Lower lobe of right lung (tissue), 2 donors: ENCODE measurements at regions not wholly inside any gene's neighbourhood (a gene's known extent, or its start where the extent isn't known, plus 50 kb on each side); places are given as distances from the start of the nearest gene placed in this dataset.
A peak's percentile ranks its signal among the peaks of the same experiment; 100 is the strongest.

ENCODE experiments used
- ATAC-seq, 2 donors: fragments of 200-7000 bp; cut with Tn5 transposase; one replicate each; pipeline ENCODE4 v1.9.1; 2020 to 2022; ENCODE audit warnings: mild to moderate bottlenecking in 2 of 2, moderate library complexity in 2 of 2
- DNase-seq: peaks from one replicate; pipeline ENCODE4 v3.0.0-alpha.2; 2020
- H3K27ac ChIP-seq: fragments of 200-600 bp; one replicate; pipeline ENCODE4 v1.8.0; 2022
- H3K27me3 ChIP-seq: fragments of 200-600 bp; one replicate; pipeline ENCODE4 v1.8.0; 2022; ENCODE audit warnings: low read depth
- H3K36me3 ChIP-seq: fragments of 200-600 bp; one replicate; pipeline ENCODE4 v1.8.0; 2022; ENCODE audit warnings: mild to moderate bottlenecking
- H3K4me1 ChIP-seq: fragments of 200-600 bp; one replicate; pipeline ENCODE4 v1.8.0; 2022
- H3K4me3 ChIP-seq: fragments of 200-600 bp; one replicate; pipeline ENCODE4 v1.8.0; 2022; ENCODE audit warnings: mild to moderate bottlenecking
- H3K9me3 ChIP-seq: fragments of 200-600 bp; one replicate; pipeline ENCODE4 v1.8.0; 2022
- CTCF ChIP-seq: fragments of 200-600 bp; IDR thresholded peaks from one replicate; pipeline ENCODE4 v1.8.0; 2022; ENCODE audit warnings: antibody characterized with exemption, mild to moderate bottlenecking
- intact Hi-C: fragments of 100-400 bp; cut with DNase I; formaldehyde crosslinking; loops from one replicate; pipeline ENCODE4 v1.11.0; 2022
- donor health status: DM: no; HTN: yes; CAD: no; lungs with severe emphysema.

DNA sequence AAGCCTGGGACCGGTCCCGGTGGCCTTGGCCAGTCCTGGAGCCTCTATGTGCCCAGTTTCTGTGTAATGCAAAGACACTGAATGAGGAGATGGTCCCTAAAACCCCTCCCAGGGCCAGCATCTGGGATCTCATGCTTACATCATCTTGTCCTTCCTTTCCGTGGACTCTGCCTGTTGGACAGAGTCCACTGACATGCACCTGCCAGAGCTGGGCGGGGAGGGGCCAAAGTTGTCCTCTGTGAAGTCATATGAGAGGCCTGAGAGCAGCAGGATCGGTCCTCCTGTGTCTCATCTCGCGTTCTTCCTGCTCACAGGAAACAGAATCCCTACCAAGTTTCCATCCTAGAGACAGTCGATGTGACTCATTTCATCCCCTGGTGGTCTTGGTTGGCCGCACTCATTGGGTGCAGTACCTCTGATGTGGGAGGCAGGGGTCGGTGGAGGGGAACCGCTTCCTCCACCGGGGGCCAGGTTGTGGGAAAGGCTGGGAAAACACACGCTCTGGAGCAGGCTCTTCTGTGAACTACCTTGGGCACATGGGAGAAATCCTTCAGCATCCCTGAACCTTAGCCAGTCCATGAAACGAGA lies 389.6 kb upstream of the PODXL start:
- Histone ChIP-seq H3K4me3 (no peak overlapping the region), H3K27me3 (peaks cover 24% of the 10 kb centered on the region), H3K9me3 (no peaks in the 10 kb centered on the region), H3K4me1 (peaks cover 6% of the 10 kb centered on the region), H3K27ac (no peak overlapping the region), H3K36me3 (no peaks in the 10 kb centered on the region)
- TF ChIP-seq CTCF = no peak
- DNase-seq = no peak
- intact Hi-C loops = no loop called here
- no peak for ATAC-seq

GRCh38 chr7:131945313-131945911 lies 389.0 kb upstream of the PODXL start:
- Histone ChIP-seq H3K4me3 (peak overlapping the region; percentile 11), H3K9me3 (no peaks in the 10 kb centered on the region), H3K27ac (no peak overlapping the region), H3K36me3 (no peaks in the 10 kb centered on the region), H3K27me3 (peaks cover 24% of the 10 kb centered on the region), H3K4me1 (peaks cover 6% of the 10 kb centered on the region)
- ATAC-seq (peak; percentile 62 to 65), DNase-seq (peak; percentile 51)
- intact Hi-C loops = no loop called here
- TF ChIP-seq CTCF = peak; percentile 75

DNA sequence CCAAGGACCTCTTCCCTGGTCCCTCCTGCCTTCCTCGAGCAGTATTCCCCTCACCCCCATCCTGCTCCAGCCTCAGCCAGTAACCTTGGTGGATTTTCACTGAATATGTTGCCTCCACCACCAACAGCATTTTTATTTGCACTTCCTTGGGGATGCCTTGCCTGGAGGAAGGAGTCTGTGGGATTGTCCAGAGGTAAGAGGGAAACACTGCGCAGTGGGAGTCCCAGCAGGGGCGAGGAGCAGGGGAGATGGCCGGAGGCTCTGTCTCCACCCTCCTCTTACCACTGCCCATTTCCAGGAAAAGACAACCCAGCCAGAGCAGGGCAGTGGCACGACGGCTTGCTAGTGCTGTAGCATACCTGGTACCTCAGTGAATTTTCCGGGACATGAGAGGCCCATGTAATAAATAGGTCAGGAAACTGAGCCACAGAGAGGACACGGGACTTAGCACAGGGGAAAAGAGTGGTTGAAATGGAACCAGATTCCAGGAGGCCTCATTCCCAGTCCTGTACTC lies 388.2 kb upstream of the PODXL start:
- intact Hi-C loops = no loop called here
- ATAC-seq = no peak
- Histone ChIP-seq H3K27ac (no peak overlapping the region), H3K27me3 (peaks cover 24% of the 10 kb centered on the region), H3K4me1 (peaks cover 6% of the 10 kb centered on the region), H3K9me3 (no peaks in the 10 kb centered on the region), H3K4me3 (no peak overlapping the region), H3K36me3 (no peaks in the 10 kb centered on the region)
- DNase-seq = no peak
- no peak for TF ChIP-seq CTCF

DNA sequence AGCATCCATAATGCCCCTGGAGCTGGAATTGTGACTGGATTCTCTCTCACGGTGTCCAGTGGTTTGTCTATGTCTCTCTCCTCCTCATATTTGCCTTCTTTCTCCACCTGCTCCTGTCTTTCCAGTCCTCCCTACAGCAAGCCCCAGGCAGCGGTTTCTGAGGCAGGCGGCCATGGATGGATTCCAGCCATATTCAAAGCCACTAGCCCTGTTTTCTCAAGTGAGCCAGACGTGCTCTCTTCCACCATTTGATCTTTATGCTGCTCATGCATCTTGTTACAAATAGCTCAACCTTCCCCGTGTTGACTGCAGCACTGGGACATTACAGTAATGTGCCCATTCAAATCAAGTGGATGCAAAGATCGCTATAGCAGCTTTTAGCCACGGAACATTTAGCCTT lies 387.2 kb upstream of the PODXL start:
- TF ChIP-seq CTCF = no peak
- ATAC-seq (no peak), DNase-seq (no peak)
- intact Hi-C loops = no loop called here
- Histone ChIP-seq H3K27ac (no peak overlapping the region), H3K27me3 (peaks cover 24% of the 10 kb centered on the region), H3K36me3 (no peaks in the 10 kb centered on the region), H3K4me3 (no peak overlapping the region), H3K4me1 (peaks cover 6% of the 10 kb centered on the region), H3K9me3 (no peaks in the 10 kb centered on the region)

DNA sequence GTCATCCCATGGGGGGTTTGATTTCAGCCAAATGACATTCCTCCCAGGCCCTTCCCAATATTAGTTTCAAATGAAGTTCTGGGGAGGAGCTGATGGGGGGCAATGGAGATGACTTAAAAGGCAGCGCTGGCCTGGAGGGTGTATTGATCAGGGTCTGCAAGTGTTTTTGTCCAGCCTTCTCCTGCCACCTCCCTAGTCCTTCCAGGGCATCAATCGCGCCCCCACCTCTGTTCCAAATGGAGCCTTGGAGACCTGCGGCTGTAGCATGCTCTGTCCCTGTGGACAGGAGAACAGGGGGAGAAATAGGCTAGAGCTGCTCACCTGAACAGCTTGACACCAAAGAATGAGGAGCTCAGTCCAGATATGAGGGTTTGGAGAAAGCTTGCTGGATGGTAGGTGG lies 386.8 kb upstream of the PODXL start:
- H3K4me1 ChIP-seq = peaks cover 6% of the 10 kb centered on the region
- H3K9me3 ChIP-seq = no peaks in the 10 kb centered on the region
- no peak for TF ChIP-seq CTCF
- H3K27me3 ChIP-seq = peaks cover 24% of the 10 kb centered on the region
- no peak overlapping the region for H3K27ac ChIP-seq
- no peak overlapping the region for H3K4me3 ChIP-seq
- ATAC-seq = no peak
- no peaks in the 10 kb centered on the region for H3K36me3 ChIP-seq
- intact Hi-C loops = no loop called here
- DNase-seq = no peak
